ENCODE measurements at regions not wholly inside any gene's neighbourhood (a gene's known extent, or its start where the extent isn't known, plus 50 kb on each side); places are given as distances from the start of the nearest gene placed in this dataset.

DNA sequence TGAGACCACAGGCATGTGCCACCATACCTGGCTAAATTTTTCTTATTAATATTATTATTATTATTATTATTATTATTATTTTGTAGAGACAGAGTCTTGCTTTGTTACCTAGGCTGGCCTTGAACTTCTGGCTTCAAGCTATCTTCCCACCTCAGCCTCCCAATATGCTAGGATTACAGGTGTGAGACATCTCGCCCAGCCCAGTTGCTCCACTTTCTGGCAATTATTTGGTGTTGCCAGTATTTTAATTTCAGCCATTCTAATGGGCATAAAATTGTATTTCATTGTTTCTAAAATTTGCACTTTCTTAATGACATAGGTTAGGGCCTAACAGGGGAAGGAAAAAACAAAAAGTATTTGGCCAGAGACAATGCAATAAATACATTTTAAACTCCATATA is 1217.6 kb upstream of the ALCAM start:
- H3K27me3 ChIP-seq, result no peaks in the 10 kb centered on the region
- H3K4me3 ChIP-seq, result no peak overlapping the region
- no peak for TF ChIP-seq EZH2phosphoT487 (IDR thresholded peaks at IDR 0.05)
- TF ChIP-seq EZH2 (IDR thresholded peaks at IDR 0.05), result no peak
- TF ChIP-seq, protein P1, sequence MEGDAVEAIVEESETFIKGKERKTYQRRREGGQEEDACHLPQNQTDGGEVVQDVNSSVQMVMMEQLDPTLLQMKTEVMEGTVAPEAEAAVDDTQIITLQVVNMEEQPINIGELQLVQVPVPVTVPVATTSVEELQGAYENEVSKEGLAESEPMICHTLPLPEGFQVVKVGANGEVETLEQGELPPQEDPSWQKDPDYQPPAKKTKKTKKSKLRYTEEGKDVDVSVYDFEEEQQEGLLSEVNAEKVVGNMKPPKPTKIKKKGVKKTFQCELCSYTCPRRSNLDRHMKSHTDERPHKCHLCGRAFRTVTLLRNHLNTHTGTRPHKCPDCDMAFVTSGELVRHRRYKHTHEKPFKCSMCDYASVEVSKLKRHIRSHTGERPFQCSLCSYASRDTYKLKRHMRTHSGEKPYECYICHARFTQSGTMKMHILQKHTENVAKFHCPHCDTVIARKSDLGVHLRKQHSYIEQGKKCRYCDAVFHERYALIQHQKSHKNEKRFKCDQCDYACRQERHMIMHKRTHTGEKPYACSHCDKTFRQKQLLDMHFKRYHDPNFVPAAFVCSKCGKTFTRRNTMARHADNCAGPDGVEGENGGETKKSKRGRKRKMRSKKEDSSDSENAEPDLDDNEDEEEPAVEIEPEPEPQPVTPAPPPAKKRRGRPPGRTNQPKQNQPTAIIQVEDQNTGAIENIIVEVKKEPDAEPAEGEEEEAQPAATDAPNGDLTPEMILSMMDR (IDR thresholded peaks at IDR 0.05), result no peak
- Mint-ChIP-seq H3K4me3 (no peak overlapping the region), H3K9me3 (no peaks in the 10 kb centered on the region), H3K27ac (no peak overlapping the region), H3K27me3 (ENCODE audit: insufficient read depth, low read depth) (no peaks in the 10 kb centered on the region), H3K36me3 (no peaks in the 10 kb centered on the region), H3K4me1 (peaks cover 3% of the 10 kb centered on the region)
- no peaks in the 10 kb centered on the region for H3K79me2 ChIP-seq (ENCODE audit: low read depth)
- H3K4me2 ChIP-seq, result no peak overlapping the region
- H3F3A ChIP-seq (ENCODE audit: low read depth), result no peaks in the 10 kb centered on the region
- no peaks in the 10 kb centered on the region for H4K20me1 ChIP-seq (ENCODE audit: low read depth)
- no peak overlapping the region for H2AFZ ChIP-seq (replicated peaks)
- no peak for DNase-seq (ENCODE audit: low spot score)
- H3K9me3 ChIP-seq (ENCODE audit: low read depth), result no peaks in the 10 kb centered on the region
- H3K36me3 ChIP-seq, result no peaks in the 10 kb centered on the region
- H3K4me1 ChIP-seq, result no peaks in the 10 kb centered on the region
- H3K27ac ChIP-seq, result no peak overlapping the region
- H3K9ac ChIP-seq, result no peak overlapping the region

DNA sequence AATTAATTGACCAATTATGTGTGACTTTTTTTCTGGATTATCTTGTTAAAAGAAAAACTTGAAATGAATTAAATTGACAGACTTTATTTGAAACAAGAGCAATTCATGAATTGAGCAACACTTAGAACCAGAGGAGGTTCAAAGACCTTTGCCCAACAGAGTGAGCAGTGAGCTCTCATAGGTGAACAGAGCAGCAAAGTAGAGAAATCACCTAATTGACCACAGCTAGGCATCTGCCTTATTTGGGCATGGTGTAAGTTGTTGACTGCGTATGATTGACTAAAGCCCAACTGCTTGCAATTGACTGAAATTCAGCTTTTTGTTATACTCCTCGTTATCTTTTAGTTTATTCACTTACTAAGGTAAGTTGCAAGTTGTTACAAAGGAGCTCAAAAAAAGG is 1216.0 kb upstream of the ALCAM start:
- H3K4me3 Mint-ChIP-seq, result no peak overlapping the region

DNA sequence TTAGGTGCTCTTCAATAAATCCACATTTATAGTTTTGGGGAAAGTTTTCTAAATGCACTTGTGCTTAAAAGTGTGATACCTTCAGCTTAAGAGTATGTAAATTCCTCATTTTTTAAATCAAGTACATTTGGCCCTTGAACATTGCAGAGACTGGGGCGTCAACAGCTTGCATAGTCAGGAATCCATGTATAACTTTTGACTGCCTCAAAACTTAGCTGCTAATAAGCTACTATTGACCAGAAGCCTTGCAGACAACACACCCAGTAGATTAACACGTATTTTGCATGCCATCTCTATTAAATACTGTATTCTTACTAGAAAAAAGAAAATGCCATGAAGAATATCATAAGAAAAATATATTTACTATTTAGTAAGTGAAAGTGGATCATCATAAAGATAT is 1211.8 kb upstream of the ALCAM start:
- no peak for DNase-seq (ENCODE audit: low spot score)
- no peak overlapping the region for H3K4me2 ChIP-seq
- H3K36me3 ChIP-seq, result no peaks in the 10 kb centered on the region
- H2AFZ ChIP-seq (replicated peaks), result no peak overlapping the region
- no peaks in the 10 kb centered on the region for H3K27me3 Mint-ChIP-seq (ENCODE audit: insufficient read depth, low read depth)
- no peak for TF ChIP-seq EZH2 (IDR thresholded peaks at IDR 0.05)
- TF ChIP-seq, protein P1 (IDR thresholded peaks at IDR 0.05), result no peak
- no peak for TF ChIP-seq EZH2phosphoT487 (IDR thresholded peaks at IDR 0.05)
- H3K9ac ChIP-seq, result no peak overlapping the region
- H3F3A ChIP-seq (ENCODE audit: low read depth), result no peaks in the 10 kb centered on the region
- H3K27ac ChIP-seq, result no peak overlapping the region
- H3K9me3 ChIP-seq (ENCODE audit: low read depth), result no peaks in the 10 kb centered on the region
- H3K79me2 ChIP-seq (ENCODE audit: low read depth), result no peaks in the 10 kb centered on the region
- no peaks in the 10 kb centered on the region for H4K20me1 ChIP-seq (ENCODE audit: low read depth)
- no peak overlapping the region for H3K4me3 Mint-ChIP-seq
- no peaks in the 10 kb centered on the region for H3K27me3 ChIP-seq
- H3K9me3 Mint-ChIP-seq, result no peaks in the 10 kb centered on the region
- H3K4me1 ChIP-seq, result no peaks in the 10 kb centered on the region
- H3K4me3 ChIP-seq, result no peak overlapping the region
- H3K36me3 Mint-ChIP-seq, result no peaks in the 10 kb centered on the region
- no peak overlapping the region for H3K27ac Mint-ChIP-seq
- H3K4me1 Mint-ChIP-seq, result peaks cover 4% of the 10 kb centered on the region

More for the DNA sequence above, 1216.0 kb upstream of the ALCAM start:
- Histone ChIP-seq H3K27ac (no peak overlapping the region), H3F3A (ENCODE audit: low read depth) (no peaks in the 10 kb centered on the region), H3K4me1 (no peaks in the 10 kb centered on the region), H3K9me3 (ENCODE audit: low read depth) (no peaks in the 10 kb centered on the region), H3K4me3 (no peak overlapping the region), H3K27me3 (no peaks in the 10 kb centered on the region), H2AFZ (replicated peaks) (no peak overlapping the region), H3K4me2 (no peak overlapping the region), H3K9ac (no peak overlapping the region), H3K36me3 (no peaks in the 10 kb centered on the region), H3K79me2 (ENCODE audit: low read depth) (no peaks in the 10 kb centered on the region), H4K20me1 (ENCODE audit: low read depth) (no peaks in the 10 kb centered on the region)
- Mint-ChIP-seq H3K36me3 (no peaks in the 10 kb centered on the region), H3K27me3 (ENCODE audit: insufficient read depth, low read depth) (no peaks in the 10 kb centered on the region), H3K27ac (no peak overlapping the region), H3K4me1 (no peaks in the 10 kb centered on the region), H3K9me3 (no peaks in the 10 kb centered on the region)
- TF ChIP-seq EZH2phosphoT487 (IDR thresholded peaks at IDR 0.05) (no peak), EZH2 (IDR thresholded peaks at IDR 0.05) (no peak)
- TF ChIP-seq, protein P1 (IDR thresholded peaks at IDR 0.05), result no peak
- no peak for DNase-seq (ENCODE audit: low spot score)

All from neural progenitor cell (in vitro differentiated cells).